Panc1 (cell line): ENCODE measurements at regions not wholly inside any gene's neighbourhood (a gene's known extent, or its start where the extent isn't known, plus 50 kb on each side); places are given as distances from the start of the nearest gene placed in this dataset.

Experiments used
- ATAC-seq: fragments of 200-7000 bp; cut with Tn5 transposase; 2 replicates; pipeline ENCODE4 v1.9.1; 2020; ENCODE audit warnings: mild to moderate bottlenecking, moderate library complexity
- BruUV-seq: library from RNA; stranded (reverse); fragments of 400-500 nt; replicated peaks from 2 replicates; lab custom pipeline; 2021; lab: Mats Ljungman, UMichigan
- CTCF ChIA-PET: fragments of 300-600 bp; sonication (Branson Sonifier 250); formaldehyde crosslinking; loops from one replicate; lab custom pipeline; 2022; ENCODE audit warnings: antibody characterized with exemption; lab: Charles Lee
- POLR2A ChIA-PET: fragments of 300-600 bp; sonication (Branson Sonifier 250); formaldehyde crosslinking; loops from one replicate; lab custom pipeline; 2022; ENCODE audit warnings: antibody characterized with exemption; lab: Charles Lee
- DNase-seq: peaks from one replicate; pipeline ENCODE4 v3.0.0-alpha.2; 2010; ENCODE audit warnings: low read depth, low spot score
- H3K27ac ChIP-seq: 2 replicates; pipeline ENCODE4 v1.5.1; 2011; ENCODE audit warnings: mild to moderate bottlenecking, low read length, inconsistent platforms
- H3K27me3 ChIP-seq: fragments of 200-500 bp; sonication (Bioruptor generic); 2 replicates; pipeline ENCODE4 v1.6.0; 2014; ENCODE audit warnings: low read length, inconsistent platforms; ENCODE audit not compliant: control insufficient read depth, insufficient read depth
- H3K36me3 ChIP-seq: fragments of 200-500 bp; sonication (Bioruptor generic); 2 replicates; pipeline ENCODE4 v1.5.1; 2014; ENCODE audit warnings: inconsistent platforms, mild to moderate bottlenecking, low read length, moderate library complexity; ENCODE audit not compliant: control insufficient read depth, insufficient read depth
- H3K4me1 ChIP-seq: 2 replicates; pipeline ENCODE4 v1.5.1; 2011; ENCODE audit warnings: inconsistent platforms, mild to moderate bottlenecking, low read length, moderate library complexity; ENCODE audit not compliant: control insufficient read depth, insufficient read depth
- H3K4me3 ChIP-seq, 2 experiments: 2 replicates each; pipeline ENCODE4 v1.5.1; 2011 to 2012; ENCODE audit warnings: low read depth in 2 of 2, low read length in 2 of 2, mild to moderate bottlenecking in 2 of 2, inconsistent platforms in 1 of 2, moderate library complexity in 1 of 2
- H3K9me3 ChIP-seq: fragments of 200-500 bp; sonication (Bioruptor generic); 2 replicates; pipeline ENCODE4 v1.5.1; 2014; ENCODE audit warnings: low read depth, mild to moderate bottlenecking, inconsistent platforms, low read length, moderate library complexity; ENCODE audit not compliant: control insufficient read depth, insufficient read depth
- CTCF ChIP-seq: fragments of 450-650 bp; IDR thresholded peaks from 2 replicates; pipeline ENCODE4 v1.5.1; 2017; ENCODE audit warnings: mild to moderate bottlenecking
- POLR2AphosphoS5 ChIP-seq: IDR thresholded peaks from 2 replicates; pipeline ENCODE4 v1.6.1; 2012; ENCODE audit warnings: mild to moderate bottlenecking, low read depth, low read length, moderate library complexity
- REST ChIP-seq, 2 experiments: IDR thresholded peaks; 2 replicates each; pipeline ENCODE4 v1.6.1; 2011 to 2012; ENCODE audit warnings: low read depth in 2 of 2, control low read depth in 1 of 2, low read length in 1 of 2, mild to moderate bottlenecking in 1 of 2, moderate library complexity in 1 of 2; ENCODE audit not compliant: insufficient read depth in 1 of 2
- SIN3A ChIP-seq: IDR thresholded peaks from 2 replicates; pipeline ENCODE4 v1.6.1; 2012; ENCODE audit warnings: low read depth, mild to moderate bottlenecking, low read length, moderate library complexity, borderline replicate concordance; ENCODE audit not compliant: insufficient read depth
- TCF7L2 ChIP-seq: IDR thresholded peaks from 2 replicates; pipeline ENCODE4 v1.6.1; 2011; ENCODE audit warnings: mild to moderate bottlenecking, low read depth, low read length, inconsistent platforms
- in situ Hi-C: cut with HindIII; loops from 2 replicates; pipeline ENCODE4 v1.10.0; 2016; ENCODE audit warnings: low sequenced_read_pairs, low pct_unique_long_range_greater_than_20kb
- intact Hi-C: fragments of 100-400 bp; cut with micrococcal nuclease; formaldehyde crosslinking; loops from one replicate; pipeline ENCODE4 v1.10.0; 2022; ENCODE audit not compliant: unreplicated experiment

- TF ChIP-seq CTCF, result no peak
- TF ChIP-seq REST (IDR thresholded peaks at IDR 0.05; ENCODE audit: insufficient read depth in 1 of 2, low read depth in 2 of 2, low read length in 1 of 2), result no peak
- TF ChIP-seq SIN3A, result no peak
- TF ChIP-seq POLR2AphosphoS5, result no peak
- TF ChIP-seq TCF7L2, result no peak
- CTCF ChIA-PET, result no interaction called here
- in situ Hi-C loops, result no loop called here
These were observed 224.1 kb upstream of the CCDC150 start for GRCh38 chr2:196415384-196415783.

GRCh38 chr2:196420143-196420542, 219.4 kb upstream of the CCDC150 start:
- BruUV-seq, result no TSS peak
- H3K4me3 ChIP-seq, result no peak overlapping the region
- H3K4me1 ChIP-seq, result no peaks in the 10 kb centered on the region
- ChIA-PET CTCF (no interaction called here), POLR2A (no interaction called here)
- ATAC-seq, result no peak
- no peaks in the 10 kb centered on the region for H3K9me3 ChIP-seq
- H3K27ac ChIP-seq, result no peak overlapping the region
- in situ Hi-C loops, result no loop called here
- no peak for DNase-seq
- H3K27me3 ChIP-seq, result no peaks in the 10 kb centered on the region
- intact Hi-C loops, result no loop called here
- TF ChIP-seq TCF7L2 (no peak), REST (IDR thresholded peaks at IDR 0.05; ENCODE audit: insufficient read depth in 1 of 2, low read depth in 2 of 2, low read length in 1 of 2) (no peak)
- no peaks in the 10 kb centered on the region for H3K36me3 ChIP-seq

More at GRCh38 chr2:196415384-196415783, 224.1 kb upstream of the CCDC150 start:
- ATAC-seq, result no peak
- BruUV-seq, result no TSS peak
- H3K9me3 ChIP-seq, result no peaks in the 10 kb centered on the region
- intact Hi-C loops, result no loop called here
- no peaks in the 10 kb centered on the region for H3K4me1 ChIP-seq
- H3K27ac ChIP-seq, result no peak overlapping the region
- H3K4me3 ChIP-seq, result no peak overlapping the region
- H3K36me3 ChIP-seq, result no peaks in the 10 kb centered on the region
- no peaks in the 10 kb centered on the region for H3K27me3 ChIP-seq
- no peak for DNase-seq
- POLR2A ChIA-PET, result no interaction called here
